ENCODE measurements at regions not wholly inside any gene's neighbourhood (a gene's known extent, or its start where the extent isn't known, plus 50 kb on each side); places are given as distances from the start of the nearest gene placed in this dataset.

DNA sequence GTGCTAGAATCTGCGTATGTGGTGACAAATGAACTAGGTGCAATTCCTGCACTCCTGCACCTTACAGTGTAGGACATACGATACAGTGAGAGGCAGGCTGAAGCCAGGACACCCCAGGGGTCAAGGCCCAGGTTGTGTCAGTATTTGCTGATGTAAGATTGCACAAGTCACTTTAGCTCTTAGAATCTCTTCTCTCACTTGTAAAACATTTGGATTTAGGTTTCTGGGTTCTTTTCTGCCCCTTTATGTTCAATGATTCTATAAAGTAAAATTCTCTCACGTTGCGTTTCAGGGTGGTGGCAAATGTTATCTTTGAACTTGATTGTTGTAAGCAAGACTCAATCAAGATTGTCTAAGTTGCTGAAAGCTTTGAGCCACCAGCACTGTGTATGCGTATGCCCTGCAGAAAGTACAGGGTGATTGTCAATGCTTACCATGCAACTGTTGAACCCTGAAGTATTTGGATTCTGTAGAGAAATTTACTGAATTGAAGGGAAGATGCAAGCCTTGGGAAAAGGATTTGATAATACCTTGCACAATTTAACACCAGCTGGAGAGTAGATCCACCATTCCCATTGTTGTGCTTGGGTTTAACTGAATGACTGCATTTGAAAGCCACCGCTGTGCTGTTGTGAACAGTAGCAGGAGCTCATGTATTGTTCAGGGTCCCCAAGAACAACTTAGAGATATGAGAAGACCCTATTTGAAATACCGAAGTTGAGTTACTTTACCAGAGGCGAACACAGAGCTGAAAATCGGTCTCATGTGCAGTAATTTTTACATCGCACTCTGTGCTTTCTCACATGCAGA lies 106.1 kb upstream of the CITED2 start:
- no peak for DNase-seq (ENCODE audit: low spot score)
- TF ChIP-seq, protein P1, sequence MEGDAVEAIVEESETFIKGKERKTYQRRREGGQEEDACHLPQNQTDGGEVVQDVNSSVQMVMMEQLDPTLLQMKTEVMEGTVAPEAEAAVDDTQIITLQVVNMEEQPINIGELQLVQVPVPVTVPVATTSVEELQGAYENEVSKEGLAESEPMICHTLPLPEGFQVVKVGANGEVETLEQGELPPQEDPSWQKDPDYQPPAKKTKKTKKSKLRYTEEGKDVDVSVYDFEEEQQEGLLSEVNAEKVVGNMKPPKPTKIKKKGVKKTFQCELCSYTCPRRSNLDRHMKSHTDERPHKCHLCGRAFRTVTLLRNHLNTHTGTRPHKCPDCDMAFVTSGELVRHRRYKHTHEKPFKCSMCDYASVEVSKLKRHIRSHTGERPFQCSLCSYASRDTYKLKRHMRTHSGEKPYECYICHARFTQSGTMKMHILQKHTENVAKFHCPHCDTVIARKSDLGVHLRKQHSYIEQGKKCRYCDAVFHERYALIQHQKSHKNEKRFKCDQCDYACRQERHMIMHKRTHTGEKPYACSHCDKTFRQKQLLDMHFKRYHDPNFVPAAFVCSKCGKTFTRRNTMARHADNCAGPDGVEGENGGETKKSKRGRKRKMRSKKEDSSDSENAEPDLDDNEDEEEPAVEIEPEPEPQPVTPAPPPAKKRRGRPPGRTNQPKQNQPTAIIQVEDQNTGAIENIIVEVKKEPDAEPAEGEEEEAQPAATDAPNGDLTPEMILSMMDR (IDR thresholded peaks at IDR 0.05), result no peak
- TF ChIP-seq POLR2A (IDR thresholded peaks at IDR 0.05), result no peak
- no peak for TF ChIP-seq POLR2AphosphoS5 (IDR thresholded peaks at IDR 0.05)
- H3K27ac ChIP-seq, result no peak overlapping the region
- H3K4me3 ChIP-seq, result no peak overlapping the region
- no peaks in the 10 kb centered on the region for H3K36me3 ChIP-seq
- 84% methylated on average over 10 of the region's 10 CpGs for WGBS
- intact Hi-C loops (cut with DNase I), result no loop called here
- no peaks in the 10 kb centered on the region for H3K27me3 ChIP-seq (replicated peaks; ENCODE audit: insufficient read depth)
- H3K9me3 ChIP-seq, result no peaks in the 10 kb centered on the region
- H3K4me1 ChIP-seq (replicated peaks), result no peaks in the 10 kb centered on the region

DNA sequence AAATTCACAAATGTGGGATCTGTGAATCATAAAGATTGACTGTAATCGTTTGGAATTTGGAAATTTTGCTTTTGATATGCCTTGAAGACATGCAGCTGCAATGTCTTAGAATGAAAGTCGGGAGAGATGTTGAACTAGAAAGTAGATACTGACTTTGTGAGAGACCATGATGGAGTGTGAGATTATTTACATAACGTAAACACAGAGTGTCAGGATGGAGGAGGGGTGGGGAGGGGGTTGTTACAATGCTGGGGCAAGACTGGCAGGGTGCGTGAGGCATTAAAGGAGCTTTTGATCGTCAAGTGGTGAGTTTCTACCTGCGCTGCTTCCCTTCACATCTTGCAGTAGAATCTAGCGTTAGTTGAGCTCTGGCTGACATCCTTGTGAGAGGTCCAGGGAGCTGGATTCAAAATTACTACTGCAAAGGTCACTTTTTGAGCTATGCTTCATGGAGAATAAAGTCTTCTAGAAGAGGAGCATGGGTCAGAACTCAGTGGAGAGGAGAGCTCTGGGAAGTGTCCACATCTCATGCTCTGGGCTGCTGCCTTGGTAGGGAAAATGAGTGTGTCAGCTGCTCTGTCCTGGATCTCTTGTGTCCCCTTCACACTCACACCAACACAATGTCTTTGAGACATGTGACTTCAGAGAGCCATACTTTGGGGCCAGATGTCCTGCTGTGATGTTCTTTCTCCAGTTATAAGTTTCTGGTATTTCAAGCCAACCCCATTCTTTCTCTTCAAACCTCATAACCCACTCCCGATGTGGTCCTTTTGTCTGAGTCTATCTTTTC lies 105.2 kb upstream of the CITED2 start:
- H3K4me3 ChIP-seq, result no peak overlapping the region
- no peak for DNase-seq (ENCODE audit: low spot score)
- H3K9me3 ChIP-seq, result no peaks in the 10 kb centered on the region
- H3K27me3 ChIP-seq (replicated peaks; ENCODE audit: insufficient read depth), result no peaks in the 10 kb centered on the region
- intact Hi-C loops (cut with DNase I), result no loop called here
- H3K27ac ChIP-seq, result no peak overlapping the region
- TF ChIP-seq POLR2AphosphoS5 (IDR thresholded peaks at IDR 0.05), result no peak
- TF ChIP-seq, protein P1 (IDR thresholded peaks at IDR 0.05), result no peak
- no peak for TF ChIP-seq POLR2A (IDR thresholded peaks at IDR 0.05)
- 80% methylated on average over 8 of the region's 8 CpGs for WGBS
- no peaks in the 10 kb centered on the region for H3K36me3 ChIP-seq
- H3K4me1 ChIP-seq (replicated peaks), result no peaks in the 10 kb centered on the region

DNA sequence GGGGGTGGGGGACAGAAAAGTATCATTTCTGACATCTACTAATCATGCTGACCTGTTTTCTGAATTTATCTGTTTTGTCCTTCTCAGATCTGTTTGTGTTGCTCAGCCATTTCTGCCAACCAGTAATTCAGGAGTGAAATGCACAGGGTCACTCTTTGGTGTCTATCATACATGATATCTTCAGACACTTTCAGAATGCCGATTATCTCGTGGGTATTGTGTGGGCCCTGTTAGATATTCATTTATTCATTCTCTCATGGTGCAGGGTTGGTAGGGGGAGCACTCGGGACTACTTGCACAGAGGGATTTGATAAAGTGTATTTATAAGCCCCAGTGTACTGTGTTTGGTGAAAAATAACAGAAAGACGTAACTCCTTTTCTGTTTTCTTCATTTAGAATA lies 101.2 kb upstream of the CITED2 start:
- no peak for DNase-seq (ENCODE audit: low spot score)
- H3K27me3 ChIP-seq (replicated peaks; ENCODE audit: insufficient read depth), result no peaks in the 10 kb centered on the region
- WGBS, result 86% methylated on average over 4 of the region's 4 CpGs
- no peak for TF ChIP-seq POLR2A (IDR thresholded peaks at IDR 0.05)
- TF ChIP-seq POLR2AphosphoS5 (IDR thresholded peaks at IDR 0.05), result no peak
- TF ChIP-seq, protein P1 (IDR thresholded peaks at IDR 0.05), result no peak
- no peak overlapping the region for H3K4me3 ChIP-seq
- H3K27ac ChIP-seq, result no peak overlapping the region
- no peaks in the 10 kb centered on the region for H3K4me1 ChIP-seq (replicated peaks)
- intact Hi-C loops (cut with DNase I), result no loop called here
- no peaks in the 10 kb centered on the region for H3K9me3 ChIP-seq
- H3K36me3 ChIP-seq, result no peaks in the 10 kb centered on the region

DNA sequence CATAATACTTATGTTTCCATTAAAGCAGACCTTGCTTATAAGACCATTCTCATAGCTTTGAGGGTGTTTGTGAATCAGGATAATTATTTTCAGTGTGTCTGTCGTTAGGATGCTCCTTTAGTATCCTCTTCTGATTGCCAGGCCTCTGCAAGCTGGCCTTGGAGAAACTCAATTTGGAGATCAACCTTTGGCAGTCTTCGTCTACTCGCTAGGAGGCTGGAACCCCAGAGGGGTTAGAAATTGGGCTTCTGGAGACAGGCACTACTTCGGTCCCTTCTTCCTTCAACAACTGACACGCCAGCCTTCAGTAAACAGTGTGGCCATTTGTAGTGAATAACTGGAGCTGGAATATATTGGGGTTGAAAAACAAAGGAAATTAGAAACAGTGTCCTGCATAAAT lies 100.8 kb upstream of the CITED2 start:
- WGBS, result 93% methylated on average over 5 of the region's 5 CpGs
- DNase-seq (ENCODE audit: low spot score), result no peak
- no peak for TF ChIP-seq POLR2AphosphoS5 (IDR thresholded peaks at IDR 0.05)
- TF ChIP-seq, protein P1 (IDR thresholded peaks at IDR 0.05), result no peak
- TF ChIP-seq POLR2A (IDR thresholded peaks at IDR 0.05), result no peak
- no peaks in the 10 kb centered on the region for H3K4me1 ChIP-seq (replicated peaks)
- no peaks in the 10 kb centered on the region for H3K36me3 ChIP-seq
- H3K9me3 ChIP-seq, result no peaks in the 10 kb centered on the region
- H3K27ac ChIP-seq, result no peak overlapping the region
- intact Hi-C loops (cut with DNase I), result no loop called here
- H3K4me3 ChIP-seq, result no peak overlapping the region
- H3K27me3 ChIP-seq (replicated peaks; ENCODE audit: insufficient read depth), result no peaks in the 10 kb centered on the region
